ENCODE measurements at regions not wholly inside any gene's neighbourhood (a gene's known extent, or its start where the extent isn't known, plus 50 kb on each side); places are given as distances from the start of the nearest gene placed in this dataset.

DNA sequence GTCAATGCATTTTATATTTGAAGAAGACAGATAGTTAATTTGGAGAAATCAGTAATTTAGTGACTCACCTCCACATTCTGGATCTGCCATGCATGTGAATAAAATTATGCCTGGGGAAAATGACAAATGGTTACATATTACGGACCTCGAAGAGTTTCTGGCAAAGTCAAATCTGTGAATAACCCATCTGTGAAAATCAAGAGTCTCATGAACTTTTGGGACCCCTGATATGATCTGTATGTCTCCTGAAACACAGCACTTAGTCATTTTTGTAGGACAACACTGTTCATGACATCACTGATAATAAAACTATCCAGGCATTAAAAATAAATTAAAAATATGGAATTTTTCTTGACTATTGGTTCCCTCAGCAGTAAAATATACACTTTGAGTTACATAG, 584.5 kb downstream of the TLE4 start:
- TF ChIP-seq, protein P1, sequence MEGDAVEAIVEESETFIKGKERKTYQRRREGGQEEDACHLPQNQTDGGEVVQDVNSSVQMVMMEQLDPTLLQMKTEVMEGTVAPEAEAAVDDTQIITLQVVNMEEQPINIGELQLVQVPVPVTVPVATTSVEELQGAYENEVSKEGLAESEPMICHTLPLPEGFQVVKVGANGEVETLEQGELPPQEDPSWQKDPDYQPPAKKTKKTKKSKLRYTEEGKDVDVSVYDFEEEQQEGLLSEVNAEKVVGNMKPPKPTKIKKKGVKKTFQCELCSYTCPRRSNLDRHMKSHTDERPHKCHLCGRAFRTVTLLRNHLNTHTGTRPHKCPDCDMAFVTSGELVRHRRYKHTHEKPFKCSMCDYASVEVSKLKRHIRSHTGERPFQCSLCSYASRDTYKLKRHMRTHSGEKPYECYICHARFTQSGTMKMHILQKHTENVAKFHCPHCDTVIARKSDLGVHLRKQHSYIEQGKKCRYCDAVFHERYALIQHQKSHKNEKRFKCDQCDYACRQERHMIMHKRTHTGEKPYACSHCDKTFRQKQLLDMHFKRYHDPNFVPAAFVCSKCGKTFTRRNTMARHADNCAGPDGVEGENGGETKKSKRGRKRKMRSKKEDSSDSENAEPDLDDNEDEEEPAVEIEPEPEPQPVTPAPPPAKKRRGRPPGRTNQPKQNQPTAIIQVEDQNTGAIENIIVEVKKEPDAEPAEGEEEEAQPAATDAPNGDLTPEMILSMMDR (IDR thresholded peaks at IDR 0.05) = no peak
- TF ChIP-seq POLR2AphosphoS5 (IDR thresholded peaks at IDR 0.05; ENCODE audit: insufficient read depth in 1 of 2, low read depth in 1 of 2) = no peak
- no peak for TF ChIP-seq POLR2A (IDR thresholded peaks at IDR 0.05)

Data from vagina (tissue), 2 donors.